ENCODE measurements at regions not wholly inside any gene's neighbourhood (a gene's known extent, or its start where the extent isn't known, plus 50 kb on each side); places are given as distances from the start of the nearest gene placed in this dataset.

DNA sequence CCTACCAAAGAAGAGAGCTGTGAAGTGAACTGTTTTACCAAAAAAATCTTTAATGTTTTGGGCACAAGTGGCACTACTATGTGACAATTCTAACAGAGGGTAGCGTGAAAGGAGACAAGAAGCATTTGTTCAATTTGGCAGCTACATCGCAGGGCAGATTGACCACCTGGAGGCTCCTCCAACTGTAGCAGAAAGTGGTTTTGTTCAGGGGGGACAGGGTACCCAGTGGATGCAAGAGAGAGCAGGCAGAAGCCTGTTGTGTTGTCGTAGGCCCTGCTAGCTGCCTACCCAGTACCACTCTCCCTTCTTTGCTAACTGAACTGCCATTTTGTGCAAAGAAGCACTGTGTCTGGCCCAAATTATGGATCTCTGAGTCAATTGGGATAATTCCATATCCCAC, 54.8 kb upstream of the SYN2 start:
- no peak overlapping the region for H3K9ac ChIP-seq (ENCODE audit: low read length)
- H3K36me3 ChIP-seq (replicated peaks; ENCODE audit: low read depth, low read length): no peaks in the 10 kb centered on the region
- H3K27me3 ChIP-seq (ENCODE audit: low read depth, low read length): peaks cover 10% of the 10 kb centered on the region; the same call in 1 of the 2 replicates
- no peak overlapping the region for H3K4me3 ChIP-seq (ENCODE audit: low read length)
- H2AFZ ChIP-seq (ENCODE audit: low read depth, low read length): no peak overlapping the region
- H4K20me1 ChIP-seq (ENCODE audit: insufficient read depth, low read length): no peaks in the 10 kb centered on the region
- H3K4me2 ChIP-seq (ENCODE audit: low read length): no peak overlapping the region
- no peaks in the 10 kb centered on the region for H3K79me2 ChIP-seq (ENCODE audit: low read length)
- H3K9me3 ChIP-seq (ENCODE audit: insufficient read depth, low read length): no peaks in the 10 kb centered on the region
- no peak for TF ChIP-seq EZH2phosphoT487 (IDR thresholded peaks at IDR 0.05; ENCODE audit: low read depth)
- TF ChIP-seq, protein P1, sequence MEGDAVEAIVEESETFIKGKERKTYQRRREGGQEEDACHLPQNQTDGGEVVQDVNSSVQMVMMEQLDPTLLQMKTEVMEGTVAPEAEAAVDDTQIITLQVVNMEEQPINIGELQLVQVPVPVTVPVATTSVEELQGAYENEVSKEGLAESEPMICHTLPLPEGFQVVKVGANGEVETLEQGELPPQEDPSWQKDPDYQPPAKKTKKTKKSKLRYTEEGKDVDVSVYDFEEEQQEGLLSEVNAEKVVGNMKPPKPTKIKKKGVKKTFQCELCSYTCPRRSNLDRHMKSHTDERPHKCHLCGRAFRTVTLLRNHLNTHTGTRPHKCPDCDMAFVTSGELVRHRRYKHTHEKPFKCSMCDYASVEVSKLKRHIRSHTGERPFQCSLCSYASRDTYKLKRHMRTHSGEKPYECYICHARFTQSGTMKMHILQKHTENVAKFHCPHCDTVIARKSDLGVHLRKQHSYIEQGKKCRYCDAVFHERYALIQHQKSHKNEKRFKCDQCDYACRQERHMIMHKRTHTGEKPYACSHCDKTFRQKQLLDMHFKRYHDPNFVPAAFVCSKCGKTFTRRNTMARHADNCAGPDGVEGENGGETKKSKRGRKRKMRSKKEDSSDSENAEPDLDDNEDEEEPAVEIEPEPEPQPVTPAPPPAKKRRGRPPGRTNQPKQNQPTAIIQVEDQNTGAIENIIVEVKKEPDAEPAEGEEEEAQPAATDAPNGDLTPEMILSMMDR (IDR thresholded peaks at IDR 0.05; ENCODE audit: low read depth, low read length): no peak
- no peak overlapping the region for H3K27ac ChIP-seq (ENCODE audit: low read length)
- no peaks in the 10 kb centered on the region for H3K4me1 ChIP-seq (ENCODE audit: low read length)

DNA sequence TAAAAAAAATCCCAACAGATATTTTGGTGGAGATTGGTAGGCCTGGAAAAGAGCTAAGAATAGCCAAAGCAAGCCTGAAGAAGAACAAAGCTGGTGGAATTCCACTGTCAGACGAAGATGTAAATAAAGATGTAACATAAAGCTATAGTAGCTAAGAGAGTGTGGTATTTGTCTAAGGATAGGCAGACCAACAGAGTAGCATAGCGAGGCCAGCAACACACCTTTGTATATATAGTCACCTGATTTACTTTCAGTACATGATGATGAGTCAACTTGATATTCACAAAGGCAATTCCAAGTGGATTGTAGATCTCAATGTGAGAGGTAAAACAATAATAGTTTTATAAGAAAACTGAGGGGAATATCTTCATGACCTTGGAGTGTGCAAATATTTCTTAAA, 53.6 kb upstream of the SYN2 start:
- H3K4me1 ChIP-seq (ENCODE audit: low read length): no peaks in the 10 kb centered on the region
- no peaks in the 10 kb centered on the region for H3K9me3 ChIP-seq (ENCODE audit: insufficient read depth, low read length)
- no peaks in the 10 kb centered on the region for H4K20me1 ChIP-seq (ENCODE audit: insufficient read depth, low read length)
- no peaks in the 10 kb centered on the region for H3K36me3 ChIP-seq (replicated peaks; ENCODE audit: low read depth, low read length)
- no peak overlapping the region for H2AFZ ChIP-seq (ENCODE audit: low read depth, low read length)
- no peaks in the 10 kb centered on the region for H3K79me2 ChIP-seq (ENCODE audit: low read length)
- H3K27me3 ChIP-seq (ENCODE audit: low read depth, low read length): peaks cover 10% of the 10 kb centered on the region; the same call in 1 of the 2 replicates
- H3K4me2 ChIP-seq (ENCODE audit: low read length): no peak overlapping the region
- H3K4me3 ChIP-seq (ENCODE audit: low read length): no peak overlapping the region
- H3K9ac ChIP-seq (ENCODE audit: low read length): no peak overlapping the region
- TF ChIP-seq, protein P1 (IDR thresholded peaks at IDR 0.05; ENCODE audit: low read depth, low read length): no peak
- no peak for TF ChIP-seq EZH2phosphoT487 (IDR thresholded peaks at IDR 0.05; ENCODE audit: low read depth)
- no peak overlapping the region for H3K27ac ChIP-seq (ENCODE audit: low read length)

DNA sequence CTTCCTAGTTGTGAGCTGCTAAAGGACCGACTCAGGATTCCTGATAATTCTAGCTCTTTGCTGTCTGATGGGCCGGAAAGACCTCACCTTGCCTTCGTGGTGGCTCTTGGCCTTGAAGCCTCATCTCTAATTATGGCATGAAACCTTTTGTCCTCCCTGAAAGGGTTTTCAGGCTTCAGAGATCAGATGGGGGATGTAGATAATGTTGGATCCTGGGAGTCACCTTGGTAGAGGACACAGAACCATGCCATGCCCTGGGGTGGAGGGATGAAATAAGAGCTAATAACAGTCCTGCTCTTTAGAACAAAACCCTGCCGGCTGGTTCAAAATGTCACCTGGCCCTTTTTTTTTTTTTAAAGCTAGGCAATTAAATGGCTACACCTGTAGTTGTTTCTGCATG, 50.8 kb upstream of the SYN2 start:
- no peak overlapping the region for H3K4me2 ChIP-seq (ENCODE audit: low read length)
- TF ChIP-seq, protein P1 (IDR thresholded peaks at IDR 0.05; ENCODE audit: low read depth, low read length): no peak
- TF ChIP-seq EZH2phosphoT487 (IDR thresholded peaks at IDR 0.05; ENCODE audit: low read depth): no peak

DNA sequence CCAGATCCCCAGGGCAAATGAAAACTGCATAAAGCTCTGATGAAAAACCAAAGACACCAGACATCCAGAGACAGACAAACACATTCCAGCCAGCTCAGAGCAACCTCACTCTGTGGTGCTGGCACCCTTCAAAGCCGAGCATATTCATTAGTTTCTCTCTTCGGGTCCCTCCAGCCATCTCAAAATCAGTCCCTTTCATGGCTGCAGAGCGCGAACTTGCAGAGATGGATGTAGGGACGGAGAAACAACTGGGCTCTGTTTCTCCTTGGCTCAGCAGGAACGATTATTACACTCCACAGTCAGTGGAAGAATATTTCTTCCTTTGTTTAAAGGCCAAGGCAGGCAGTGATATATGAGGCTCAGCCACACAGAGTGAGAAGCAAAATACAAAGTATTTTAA, 50.4 kb upstream of the SYN2 start:
- Histone ChIP-seq H4K20me1 (ENCODE audit: insufficient read depth, low read length) (no peaks in the 10 kb centered on the region), H3K4me3 (ENCODE audit: low read length) (no peak overlapping the region), H3K27ac (ENCODE audit: low read length) (no peak overlapping the region), H3K9me3 (ENCODE audit: insufficient read depth, low read length) (no peaks in the 10 kb centered on the region), H3K27me3 (ENCODE audit: low read depth, low read length) (peaks cover 10% of the 10 kb centered on the region; the same call in 1 of the 2 replicates), H3K4me2 (ENCODE audit: low read length) (no peak overlapping the region), H3K9ac (ENCODE audit: low read length) (no peak overlapping the region), H3K79me2 (ENCODE audit: low read length) (no peaks in the 10 kb centered on the region), H3K36me3 (replicated peaks; ENCODE audit: low read depth, low read length) (no peaks in the 10 kb centered on the region), H3K4me1 (ENCODE audit: low read length) (no peaks in the 10 kb centered on the region), H2AFZ (ENCODE audit: low read depth, low read length) (no peak overlapping the region)
- no peak for TF ChIP-seq EZH2phosphoT487 (IDR thresholded peaks at IDR 0.05; ENCODE audit: low read depth)
- TF ChIP-seq, protein P1 (IDR thresholded peaks at IDR 0.05; ENCODE audit: low read depth, low read length): no peak

More for the DNA sequence above, 50.8 kb upstream of the SYN2 start:
- no peak overlapping the region for H3K9ac ChIP-seq (ENCODE audit: low read length)
- H3K4me3 ChIP-seq (ENCODE audit: low read length): no peak overlapping the region
- peaks cover 10% of the 10 kb centered on the region; the same call in 1 of the 2 replicates for H3K27me3 ChIP-seq (ENCODE audit: low read depth, low read length)
- no peak overlapping the region for H3K27ac ChIP-seq (ENCODE audit: low read length)
- H4K20me1 ChIP-seq (ENCODE audit: insufficient read depth, low read length): no peaks in the 10 kb centered on the region
- H3K79me2 ChIP-seq (ENCODE audit: low read length): no peaks in the 10 kb centered on the region
- H3K36me3 ChIP-seq (replicated peaks; ENCODE audit: low read depth, low read length): no peaks in the 10 kb centered on the region
- H2AFZ ChIP-seq (ENCODE audit: low read depth, low read length): no peak overlapping the region
- H3K9me3 ChIP-seq (ENCODE audit: insufficient read depth, low read length): no peaks in the 10 kb centered on the region
- no peaks in the 10 kb centered on the region for H3K4me1 ChIP-seq (ENCODE audit: low read length)
